GM12891 (cell line): ENCODE measurements at regions not wholly inside any gene's neighbourhood (a gene's known extent, or its start where the extent isn't known, plus 50 kb on each side); places are given as distances from the start of the nearest gene placed in this dataset.

Experiments
- POLR2A ChIP-seq: IDR thresholded peaks from 2 replicates; pipeline ENCODE4 v1.6.1; 2011; ENCODE audit warnings: low read depth, low read length, control low read depth
- POLR2AphosphoS5 ChIP-seq: IDR thresholded peaks from 2 replicates; pipeline ENCODE4 v1.6.1; 2011; ENCODE audit warnings: low read depth, low read length, control low read depth
- TAF1 ChIP-seq: IDR thresholded peaks from 2 replicates; pipeline ENCODE4 v1.6.1; 2011; ENCODE audit warnings: low read depth, low read length, control low read depth

GRCh38 chr16:13852827-13853226 lies 67.1 kb upstream of the ERCC4 start:
- TF ChIP-seq POLR2A (no peak), TAF1 (no peak), POLR2AphosphoS5 (no peak)
